Activated CD4-positive, CD25-positive, alpha-beta regulatory T cell treated with anti-CD3 and anti-CD28 coated beads, Interleukin-2, amount 50 U/mL, for 24 hours (primary cell): ENCODE measurements at regions not wholly inside any gene's neighbourhood (a gene's known extent, or its start where the extent isn't known, plus 50 kb on each side); places are given as distances from the start of the nearest gene placed in this dataset.
"Not testable (repeated sequence)": the region's sequence is repeated elsewhere in the genome, so short reads cannot be mapped to it uniquely, and the experiment has no call there.

ENCODE experiments used
- ATAC-seq, 2 donors: fragments of 150-1000 bp; cut with Tn5 transposase; one replicate each; pipeline ENCODE4 v1.10.0; 2021; ENCODE audit warnings: mild to moderate bottlenecking in 1 of 2, moderate library complexity in 1 of 2

GRCh38 chr3:74921676-74922075 lies 307.2 kb upstream of the CNTN3 start:
- ATAC-seq, result no peak

GRCh38 chr3:74920721-74921350 lies 306.4 kb upstream of the CNTN3 start:
- ATAC-seq, result no peak

DNA sequence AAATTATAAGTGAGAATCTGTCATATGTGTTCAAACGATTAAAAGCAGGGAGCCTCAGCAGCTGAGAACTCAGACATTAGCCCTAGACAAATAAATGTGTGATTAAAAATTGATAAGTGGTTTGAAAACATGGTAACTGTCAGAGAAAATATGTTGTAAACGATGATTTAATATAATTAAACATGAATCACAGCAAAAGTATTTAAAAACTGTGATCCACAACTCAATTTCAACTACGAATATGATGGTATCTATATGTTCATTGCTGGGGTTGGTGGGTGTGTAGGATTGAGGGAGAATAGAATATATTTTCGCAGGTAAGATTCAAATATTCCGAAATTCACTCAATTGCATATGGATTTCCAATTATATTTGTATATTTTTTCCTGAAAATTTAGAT lies 302.2 kb upstream of the CNTN3 start:
- ATAC-seq, result no peak

DNA sequence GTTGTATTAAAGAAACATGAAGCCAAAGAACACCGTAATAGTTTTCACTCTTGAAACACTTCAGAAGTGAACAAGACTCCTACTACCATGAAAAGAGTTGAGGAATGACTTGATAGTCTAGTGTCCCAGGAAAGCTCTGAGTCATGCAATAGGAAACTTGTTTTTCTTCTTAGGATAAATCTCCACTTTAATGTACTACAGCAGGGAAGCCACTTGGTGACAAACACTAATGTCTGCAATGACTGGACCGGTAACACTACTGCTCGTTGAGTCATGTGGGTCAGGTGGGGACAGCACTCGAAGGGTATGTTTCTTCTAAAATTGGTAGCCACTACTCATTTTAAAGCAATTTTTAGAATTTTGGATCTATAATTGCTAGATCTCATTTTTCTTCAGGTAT lies 291.7 kb upstream of the CNTN3 start:
- no peak for ATAC-seq

DNA sequence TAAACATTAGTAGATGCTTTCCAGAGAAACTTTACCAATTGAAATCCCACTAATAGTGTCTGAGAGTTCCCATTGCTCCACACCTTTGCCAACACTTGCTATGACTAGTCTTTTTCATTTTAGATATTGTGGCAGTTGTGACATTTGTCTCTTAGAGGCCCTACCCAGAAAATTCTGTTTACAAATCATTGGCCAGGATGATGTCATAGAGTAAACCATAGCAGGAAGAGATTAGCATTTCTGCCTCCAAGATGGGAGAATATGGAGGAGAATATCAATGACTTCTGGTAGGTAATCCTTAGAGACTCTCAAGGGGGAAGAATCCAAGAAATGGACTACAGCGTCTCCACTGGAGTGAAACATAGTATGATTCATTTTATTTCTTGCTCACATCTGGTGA lies 291.0 kb upstream of the CNTN3 start:
- no peak for ATAC-seq

DNA sequence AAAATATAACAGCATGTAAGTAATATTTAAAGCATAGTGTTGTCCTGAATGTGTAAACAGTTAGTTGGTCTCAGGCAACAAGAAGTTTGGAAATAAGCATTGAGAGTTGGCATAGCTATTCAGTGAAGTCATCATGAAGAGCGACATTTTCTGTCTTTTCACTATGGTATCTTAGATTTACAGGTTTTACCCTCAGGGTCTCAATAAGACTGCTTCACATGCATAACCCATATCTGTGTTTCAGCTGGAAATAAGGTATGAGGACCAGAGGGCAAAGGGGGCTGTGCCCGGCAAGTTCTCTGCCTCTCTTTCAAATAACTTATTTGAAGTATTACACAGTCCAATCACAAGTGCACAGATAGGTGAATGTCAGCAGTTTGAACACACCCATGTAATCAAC lies 290.2 kb upstream of the CNTN3 start:
- ATAC-seq, result no peak

GRCh38 chr3:74899796-74900516 lies 285.5 kb upstream of the CNTN3 start:
- ATAC-seq, result not testable (repeated sequence)

DNA sequence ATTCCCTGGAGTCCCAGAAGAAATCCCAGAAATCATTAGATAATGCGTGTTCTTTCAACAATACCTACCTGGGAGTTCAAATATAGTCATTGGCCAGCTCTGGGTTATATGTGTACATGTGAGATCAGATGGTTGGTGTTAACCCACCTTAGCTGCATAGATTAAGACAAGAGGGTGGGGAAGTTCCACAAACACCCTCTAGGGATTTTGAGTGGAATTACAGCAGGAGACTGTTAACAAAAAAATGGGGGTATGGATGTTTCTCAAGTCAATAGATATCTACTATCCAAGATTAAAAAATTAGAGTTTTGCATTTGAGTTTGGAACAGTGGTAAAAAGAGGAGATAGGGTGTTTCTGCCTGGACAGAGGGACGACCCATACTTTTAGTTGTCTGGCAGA lies 282.5 kb upstream of the CNTN3 start:
- ATAC-seq, result no peak

DNA sequence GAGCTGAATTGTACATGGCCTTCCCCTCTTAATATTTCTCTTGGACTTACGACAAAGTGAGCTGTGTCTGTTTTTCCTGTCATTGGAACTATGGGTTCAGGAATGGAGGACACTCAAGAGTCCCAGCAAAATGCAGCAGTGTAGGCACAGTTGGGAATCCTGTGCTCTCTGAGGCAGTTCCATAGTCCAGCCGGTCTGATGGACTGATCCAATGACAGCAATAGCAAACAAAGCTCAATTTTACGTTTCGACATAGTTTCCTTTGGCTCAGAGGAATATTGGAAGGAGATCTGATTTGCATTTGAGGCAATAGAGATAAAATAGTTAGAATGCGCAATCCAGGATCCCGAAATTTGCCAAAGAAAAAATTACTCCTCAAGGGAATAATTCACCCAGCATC lies 276.9 kb upstream of the CNTN3 start:
- no peak for ATAC-seq

DNA sequence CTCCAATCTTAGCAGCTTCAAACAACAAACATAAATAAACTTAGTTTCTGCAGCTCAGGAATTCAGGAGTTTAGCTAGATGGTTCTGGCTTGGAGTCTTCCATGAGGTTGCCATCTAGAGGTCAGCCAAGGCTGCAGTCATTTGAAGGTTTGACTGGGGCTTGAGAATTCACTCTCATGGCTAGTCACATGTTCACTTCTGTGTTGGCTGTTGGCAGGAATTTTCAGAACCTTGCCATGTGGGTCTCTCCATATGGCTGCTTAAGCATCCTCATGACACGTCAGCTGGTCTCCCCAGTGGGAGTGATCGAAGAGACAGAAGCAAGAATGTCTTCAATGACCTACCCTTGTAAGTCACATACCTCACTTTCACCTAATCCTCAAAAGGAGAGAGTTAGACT lies 269.2 kb upstream of the CNTN3 start:
- no peak for ATAC-seq

- no peak for ATAC-seq
Measured at GRCh38 chr3:74883222-74883621, 268.8 kb upstream of the CNTN3 start.

DNA sequence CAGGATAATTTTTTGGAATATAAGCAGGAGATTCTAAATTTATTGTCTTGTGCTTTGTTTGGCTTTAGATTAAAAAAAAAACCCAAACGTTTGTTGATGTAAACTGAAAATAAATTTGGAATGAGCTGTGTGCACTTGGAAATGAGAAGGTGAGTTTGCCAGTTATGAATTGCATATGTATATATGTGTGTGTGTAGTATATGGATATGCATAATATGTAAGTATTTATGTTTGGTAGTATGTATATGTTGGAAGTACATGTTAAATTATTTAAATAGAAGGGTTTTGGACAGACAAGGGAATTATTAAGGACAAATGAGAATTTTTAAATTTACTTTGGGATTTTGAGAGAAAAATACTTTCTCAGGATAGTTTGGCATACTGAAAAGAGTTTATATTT lies 265.8 kb upstream of the CNTN3 start:
- ATAC-seq, result no peak

GRCh38 chr3:74866357-74867030 lies 252.0 kb upstream of the CNTN3 start:
- ATAC-seq, result no peak

GRCh38 chr3:74862476-74862875 lies 248.0 kb upstream of the CNTN3 start:
- no peak for ATAC-seq

DNA sequence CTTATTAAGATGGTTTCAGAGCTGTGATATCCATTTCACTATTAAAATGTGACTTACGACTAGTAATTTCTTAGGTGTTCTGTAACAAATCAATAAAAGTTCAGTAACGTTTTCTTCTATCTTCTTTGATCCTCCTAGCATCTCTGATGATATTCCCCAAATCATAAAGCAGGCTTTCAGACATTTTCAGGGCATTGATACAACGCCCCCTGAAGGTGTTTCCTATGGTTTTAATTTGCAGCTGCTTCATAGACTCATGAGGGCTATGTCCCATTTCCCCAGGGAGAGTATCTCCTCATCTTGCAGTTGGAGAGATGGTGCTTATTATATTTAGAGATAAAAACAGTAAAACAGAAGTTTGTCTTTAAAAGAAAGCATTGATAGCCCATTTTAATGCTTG lies 246.8 kb upstream of the CNTN3 start:
- ATAC-seq, result no peak

DNA sequence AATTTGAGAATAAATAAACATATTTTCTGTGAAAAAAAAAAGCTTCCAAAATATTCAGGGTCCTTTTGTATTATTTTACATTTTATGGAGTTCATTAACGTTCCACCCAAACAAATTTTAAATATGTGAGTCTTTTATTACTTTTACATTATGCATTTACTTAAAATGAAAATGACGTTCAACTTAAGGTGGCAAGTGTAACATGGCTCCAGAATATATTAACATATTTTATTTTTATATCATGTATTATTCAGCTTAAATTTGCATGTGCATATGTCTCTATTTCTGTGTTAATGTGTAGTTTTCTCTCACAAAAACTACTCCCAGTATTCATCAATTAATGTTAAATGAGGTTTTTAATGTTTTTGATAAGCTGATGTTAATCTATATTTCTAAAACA lies 243.6 kb upstream of the CNTN3 start:
- ATAC-seq, result no peak

- ATAC-seq, result no peak
Measured at GRCh38 chr3:74850381-74850780, 235.9 kb upstream of the CNTN3 start.

- no peak for ATAC-seq
Measured at GRCh38 chr3:74847093-74847492, 232.6 kb upstream of the CNTN3 start.

DNA sequence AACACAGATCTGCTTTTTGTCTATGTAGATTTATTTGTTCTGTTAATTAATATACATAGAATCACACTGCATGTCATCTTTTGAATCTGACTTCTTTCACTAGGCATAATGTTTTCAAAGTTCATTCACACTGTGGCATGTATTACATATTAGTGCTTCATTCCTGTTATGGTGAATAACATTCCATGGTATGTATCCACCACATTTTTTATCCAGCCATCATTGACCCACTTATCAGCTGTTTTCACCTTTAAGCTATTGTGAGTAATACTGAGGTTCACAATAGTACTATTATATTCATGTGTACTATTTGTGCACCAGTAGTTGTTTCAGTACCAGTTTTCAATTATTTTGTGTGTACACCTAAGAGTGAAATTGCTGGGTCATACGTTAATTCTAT lies 230.6 kb upstream of the CNTN3 start:
- ATAC-seq, result no peak

GRCh38 chr3:74844428-74844827 lies 230.0 kb upstream of the CNTN3 start:
- ATAC-seq, result no peak

GRCh38 chr3:74842649-74843048 lies 228.2 kb upstream of the CNTN3 start:
- ATAC-seq, result no peak

DNA sequence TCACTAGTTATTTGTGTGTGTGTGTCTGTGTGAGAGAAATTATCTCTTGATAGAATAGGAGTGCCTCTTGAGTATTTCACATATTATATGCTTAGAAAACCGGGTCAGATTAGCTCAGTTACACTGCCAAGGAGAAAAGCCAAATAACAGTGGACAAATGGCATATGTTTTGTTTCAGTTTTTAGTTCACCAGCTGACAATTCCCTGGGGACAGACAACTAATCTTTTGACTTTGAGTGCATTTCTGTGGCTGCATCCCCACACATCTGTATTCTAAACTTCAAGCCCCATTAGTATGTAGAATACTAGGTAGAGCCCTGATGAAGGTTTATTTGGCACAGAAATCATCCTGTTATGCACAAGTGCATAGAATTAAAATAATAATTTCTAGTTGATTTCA lies 227.7 kb upstream of the CNTN3 start:
- ATAC-seq, result no peak

GRCh38 chr3:74839566-74839965 lies 225.1 kb upstream of the CNTN3 start:
- no peak for ATAC-seq

DNA sequence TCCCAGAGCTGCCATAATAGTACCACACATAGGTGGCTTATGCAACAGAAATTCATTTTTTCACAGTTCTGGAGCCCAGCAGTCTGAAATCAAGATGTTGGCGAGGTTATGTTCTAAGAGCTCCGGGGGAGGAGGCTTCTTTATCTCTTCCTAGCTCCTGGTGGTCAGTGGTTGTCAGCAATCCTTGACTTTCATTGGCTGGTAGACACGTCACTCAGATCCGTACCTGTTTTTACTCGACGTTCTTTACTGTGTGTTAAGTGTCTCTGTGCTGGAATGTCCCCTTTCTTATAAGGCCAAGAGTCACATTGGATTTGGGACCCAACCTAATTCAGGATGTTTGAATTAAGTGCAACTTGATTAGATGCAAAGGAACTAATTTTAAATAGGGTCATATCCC lies 218.5 kb upstream of the CNTN3 start:
- no peak for ATAC-seq
